ENCODE measurements at regions not wholly inside any gene's neighbourhood (a gene's known extent, or its start where the extent isn't known, plus 50 kb on each side); places are given as distances from the start of the nearest gene placed in this dataset.

DNA sequence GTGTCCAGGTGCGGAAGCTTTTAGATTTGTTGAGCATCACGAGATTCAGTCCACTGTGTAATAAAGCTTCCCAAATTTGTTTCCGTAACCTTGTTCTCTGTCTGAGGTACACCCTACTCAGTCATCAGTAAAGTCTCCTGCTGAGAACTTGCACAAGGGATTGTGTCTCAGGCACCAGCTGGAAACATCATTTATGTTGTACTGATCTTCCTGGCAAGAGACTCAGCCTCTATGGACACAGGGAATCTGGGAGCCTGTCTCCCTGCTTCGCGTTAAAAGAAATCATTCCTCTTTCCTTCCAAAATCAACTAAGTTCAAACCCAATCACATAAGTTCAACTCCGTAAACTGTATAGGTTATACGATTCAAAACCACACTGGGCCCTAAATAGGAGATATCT lies 336.8 kb downstream of the GPR37 start:
- H3K9me3 ChIP-seq (ENCODE audit: control insufficient read depth, low read depth, low read length), result no peaks in the 10 kb centered on the region
- no peak overlapping the region for H2BK20ac ChIP-seq (ENCODE audit: low read depth, low read length, poor library complexity, severe bottlenecking)
- no peak overlapping the region for H2AK5ac ChIP-seq (ENCODE audit: insufficient read length, low read length)
- Mint-ChIP-seq H3K27ac (no peak overlapping the region), H3K27me3 (ENCODE audit: low read depth) (no peaks in the 10 kb centered on the region), H3K4me3 (no peak overlapping the region), H3K36me3 (ENCODE audit: insufficient read depth in 1 of 3, low read depth in 3 of 3) (no peaks in the 10 kb centered on the region), H3K9me3 (no peaks in the 10 kb centered on the region), H3K4me1 (no peaks in the 10 kb centered on the region)
- H3T11ph ChIP-seq (ENCODE audit: low read length), result no peak overlapping the region
- no peak overlapping the region for H2BK120ac ChIP-seq (ENCODE audit: low read depth, low read length, poor library complexity, severe bottlenecking)
- no peaks in the 10 kb centered on the region for H3K79me2 ChIP-seq (ENCODE audit: insufficient read depth, low read length)
- no peak overlapping the region for H3K14ac ChIP-seq (ENCODE audit: insufficient read depth, low read length)
- no peak for DNase-seq
- H2BK12ac ChIP-seq (ENCODE audit: insufficient read length, low read depth, low read length), result no peak overlapping the region
- H3K9ac ChIP-seq (ENCODE audit: extremely low read depth, insufficient read length, low read length), result no peak overlapping the region
- no peak overlapping the region for H3K4ac ChIP-seq (ENCODE audit: low read depth, low read length)
- H2AFZ ChIP-seq (ENCODE audit: low read length), result no peak overlapping the region
- no peaks in the 10 kb centered on the region for H3K4me1 ChIP-seq (ENCODE audit: insufficient read depth, low read length)
- TF ChIP-seq, protein P1, sequence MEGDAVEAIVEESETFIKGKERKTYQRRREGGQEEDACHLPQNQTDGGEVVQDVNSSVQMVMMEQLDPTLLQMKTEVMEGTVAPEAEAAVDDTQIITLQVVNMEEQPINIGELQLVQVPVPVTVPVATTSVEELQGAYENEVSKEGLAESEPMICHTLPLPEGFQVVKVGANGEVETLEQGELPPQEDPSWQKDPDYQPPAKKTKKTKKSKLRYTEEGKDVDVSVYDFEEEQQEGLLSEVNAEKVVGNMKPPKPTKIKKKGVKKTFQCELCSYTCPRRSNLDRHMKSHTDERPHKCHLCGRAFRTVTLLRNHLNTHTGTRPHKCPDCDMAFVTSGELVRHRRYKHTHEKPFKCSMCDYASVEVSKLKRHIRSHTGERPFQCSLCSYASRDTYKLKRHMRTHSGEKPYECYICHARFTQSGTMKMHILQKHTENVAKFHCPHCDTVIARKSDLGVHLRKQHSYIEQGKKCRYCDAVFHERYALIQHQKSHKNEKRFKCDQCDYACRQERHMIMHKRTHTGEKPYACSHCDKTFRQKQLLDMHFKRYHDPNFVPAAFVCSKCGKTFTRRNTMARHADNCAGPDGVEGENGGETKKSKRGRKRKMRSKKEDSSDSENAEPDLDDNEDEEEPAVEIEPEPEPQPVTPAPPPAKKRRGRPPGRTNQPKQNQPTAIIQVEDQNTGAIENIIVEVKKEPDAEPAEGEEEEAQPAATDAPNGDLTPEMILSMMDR (conservative IDR thresholded peaks at IDR 0.05), result no peak
- no peak overlapping the region for H2BK5ac ChIP-seq (ENCODE audit: insufficient read length, low read length)
- H3K79me1 ChIP-seq (ENCODE audit: insufficient read depth, low read depth, low read length, poor library complexity, severe bottlenecking), result no peaks in the 10 kb centered on the region
- H3K18ac ChIP-seq (ENCODE audit: insufficient read length, low read depth, low read length), result no peak overlapping the region
- no peak overlapping the region for H4K91ac ChIP-seq (ENCODE audit: insufficient read length, low read depth, low read length)
- no peaks in the 10 kb centered on the region for H3K27me3 ChIP-seq (ENCODE audit: insufficient read depth, low read length)
- H3K27ac ChIP-seq (ENCODE audit: insufficient read length, low read depth, low read length), result no peak overlapping the region
- H3K23ac ChIP-seq (ENCODE audit: insufficient read length, low read depth, low read length), result no peak overlapping the region
- H4K5ac ChIP-seq (ENCODE audit: insufficient read length, low read depth, low read length), result no peak overlapping the region
- H4K20me1 ChIP-seq (ENCODE audit: control insufficient read depth, insufficient read depth, insufficient read length), result no peaks in the 10 kb centered on the region
- no peaks in the 10 kb centered on the region for H3K23me2 ChIP-seq (ENCODE audit: insufficient read length, low read depth, low read length, poor library complexity, severe bottlenecking)
- WGBS (ENCODE audit: extremely low coverage, insufficient read length, low lambda C conversion rate), result no CpG with 5 or more reads among the region's 7 CpGs
- H4K8ac ChIP-seq (replicated peaks; ENCODE audit: insufficient read length, low read depth, low read length), result no peak overlapping the region
- no peak overlapping the region for H3K4me2 ChIP-seq (ENCODE audit: insufficient read depth, insufficient read length, low read length)
- no peak overlapping the region for H3K56ac ChIP-seq (ENCODE audit: insufficient read length, low read depth, low read length)
- H2BK15ac ChIP-seq (ENCODE audit: low read depth, low read length), result no peak overlapping the region

Measured in H9 (cell line).